ENCODE measurements at regions not wholly inside any gene's neighbourhood (a gene's known extent, or its start where the extent isn't known, plus 50 kb on each side); places are given as distances from the start of the nearest gene placed in this dataset.

DNA sequence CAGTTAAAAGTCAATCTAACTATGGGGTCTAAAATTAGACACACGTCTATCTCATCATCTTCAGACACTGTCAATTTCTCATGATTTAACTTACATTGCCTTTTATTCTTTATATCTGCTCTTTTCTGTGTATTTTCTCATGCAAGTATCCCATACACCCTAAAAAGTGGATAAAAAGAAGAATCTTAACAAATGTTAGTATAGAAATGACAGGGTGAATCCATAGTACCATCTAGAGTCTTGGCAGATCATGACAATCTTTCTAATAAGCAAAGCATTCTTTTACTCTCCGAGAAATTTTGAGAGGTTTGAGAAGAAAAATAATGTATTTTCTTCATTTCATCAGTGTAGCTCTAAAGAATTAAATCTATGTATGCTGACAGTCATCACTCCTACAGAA, 382.7 kb downstream of the C6orf118 start:
- 67% methylated on average over 2 of the region's 2 CpGs for WGBS (ENCODE audit: low lambda C conversion rate, missing lambda C conversion rate)
- no peak overlapping the region for H2AFZ ChIP-seq

DNA sequence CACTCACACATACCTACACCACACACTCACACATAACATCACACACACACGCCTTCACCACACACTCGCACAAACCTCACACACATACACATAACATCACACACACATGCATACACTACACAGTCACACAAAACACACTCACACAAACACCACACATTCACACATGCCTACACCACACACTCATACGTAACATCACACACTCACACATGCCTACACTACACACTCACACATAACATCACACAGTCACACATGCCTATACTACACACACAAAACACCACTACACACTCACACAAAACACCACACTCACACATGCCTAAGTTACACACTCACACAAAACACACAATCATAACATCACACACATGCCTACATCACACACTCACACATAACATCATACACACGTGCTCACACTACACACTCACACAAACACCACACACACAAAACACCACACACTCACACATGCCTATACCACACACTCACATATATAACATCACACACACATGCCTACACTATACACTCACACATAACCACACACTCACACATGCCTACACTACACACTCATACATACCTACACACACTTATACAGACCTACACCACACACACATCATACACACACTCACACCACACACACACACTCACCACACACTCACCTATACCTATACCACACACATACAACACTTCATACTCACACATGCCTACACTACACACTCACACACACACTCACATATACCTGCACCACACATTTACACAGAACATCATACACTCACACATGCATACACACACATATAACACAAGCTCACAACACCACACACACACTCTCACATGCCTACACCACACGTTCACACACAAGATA, 383.5 kb downstream of the C6orf118 start:
- no peaks in the 10 kb centered on the region for H3K9me2 ChIP-seq (replicated peaks; ENCODE audit: insufficient read depth)
- H3K4me1 ChIP-seq (ENCODE audit: insufficient read depth): no peaks in the 10 kb centered on the region
- H3K36me3 ChIP-seq (replicated peaks; ENCODE audit: insufficient read depth, low read depth): no peaks in the 10 kb centered on the region
- H3K79me2 ChIP-seq: no peaks in the 10 kb centered on the region
- DNase-seq (ENCODE audit: low spot score): no peak
- no peaks in the 10 kb centered on the region for H4K20me1 ChIP-seq (ENCODE audit: insufficient read depth, poor library complexity, severe bottlenecking)
- H3K4me3 ChIP-seq: no peak overlapping the region
- H3K27ac ChIP-seq: no peak overlapping the region
- WGBS (ENCODE audit: low lambda C conversion rate, missing lambda C conversion rate): 92% methylated on average over 5 of the region's 5 CpGs
- no peaks in the 10 kb centered on the region for H3K27me3 ChIP-seq
- H3K4me2 ChIP-seq: no peak overlapping the region
- no peaks in the 10 kb centered on the region for H3K9me3 ChIP-seq (ENCODE audit: low read depth)
- TF ChIP-seq, protein P1, sequence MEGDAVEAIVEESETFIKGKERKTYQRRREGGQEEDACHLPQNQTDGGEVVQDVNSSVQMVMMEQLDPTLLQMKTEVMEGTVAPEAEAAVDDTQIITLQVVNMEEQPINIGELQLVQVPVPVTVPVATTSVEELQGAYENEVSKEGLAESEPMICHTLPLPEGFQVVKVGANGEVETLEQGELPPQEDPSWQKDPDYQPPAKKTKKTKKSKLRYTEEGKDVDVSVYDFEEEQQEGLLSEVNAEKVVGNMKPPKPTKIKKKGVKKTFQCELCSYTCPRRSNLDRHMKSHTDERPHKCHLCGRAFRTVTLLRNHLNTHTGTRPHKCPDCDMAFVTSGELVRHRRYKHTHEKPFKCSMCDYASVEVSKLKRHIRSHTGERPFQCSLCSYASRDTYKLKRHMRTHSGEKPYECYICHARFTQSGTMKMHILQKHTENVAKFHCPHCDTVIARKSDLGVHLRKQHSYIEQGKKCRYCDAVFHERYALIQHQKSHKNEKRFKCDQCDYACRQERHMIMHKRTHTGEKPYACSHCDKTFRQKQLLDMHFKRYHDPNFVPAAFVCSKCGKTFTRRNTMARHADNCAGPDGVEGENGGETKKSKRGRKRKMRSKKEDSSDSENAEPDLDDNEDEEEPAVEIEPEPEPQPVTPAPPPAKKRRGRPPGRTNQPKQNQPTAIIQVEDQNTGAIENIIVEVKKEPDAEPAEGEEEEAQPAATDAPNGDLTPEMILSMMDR (IDR thresholded peaks at IDR 0.05; ENCODE audit: poor library complexity): no peak
- TF ChIP-seq EZH2 (IDR thresholded peaks at IDR 0.05; ENCODE audit: borderline replicate concordance) (no peak), EZH2phosphoT487 (IDR thresholded peaks at IDR 0.05; ENCODE audit: low read depth, severe bottlenecking, unreplicated experiment) (no peak)
- no peak overlapping the region for H2AFZ ChIP-seq

More for the DNA sequence above, 382.7 kb downstream of the C6orf118 start:
- Histone ChIP-seq H3K9me2 (replicated peaks; ENCODE audit: insufficient read depth) (no peaks in the 10 kb centered on the region), H3K9me3 (ENCODE audit: low read depth) (no peaks in the 10 kb centered on the region), H3K27me3 (no peaks in the 10 kb centered on the region), H4K20me1 (ENCODE audit: insufficient read depth, poor library complexity, severe bottlenecking) (no peaks in the 10 kb centered on the region), H3K79me2 (no peaks in the 10 kb centered on the region), H3K4me1 (ENCODE audit: insufficient read depth) (no peaks in the 10 kb centered on the region), H3K27ac (no peak overlapping the region), H3K4me3 (no peak overlapping the region), H3K4me2 (no peak overlapping the region), H3K36me3 (replicated peaks; ENCODE audit: insufficient read depth, low read depth) (no peaks in the 10 kb centered on the region)
- TF ChIP-seq, protein P1 (IDR thresholded peaks at IDR 0.05; ENCODE audit: poor library complexity): peak; percentile 45
- no peak for TF ChIP-seq EZH2 (IDR thresholded peaks at IDR 0.05; ENCODE audit: borderline replicate concordance)
- no peak for DNase-seq (ENCODE audit: low spot score)

DNA sequence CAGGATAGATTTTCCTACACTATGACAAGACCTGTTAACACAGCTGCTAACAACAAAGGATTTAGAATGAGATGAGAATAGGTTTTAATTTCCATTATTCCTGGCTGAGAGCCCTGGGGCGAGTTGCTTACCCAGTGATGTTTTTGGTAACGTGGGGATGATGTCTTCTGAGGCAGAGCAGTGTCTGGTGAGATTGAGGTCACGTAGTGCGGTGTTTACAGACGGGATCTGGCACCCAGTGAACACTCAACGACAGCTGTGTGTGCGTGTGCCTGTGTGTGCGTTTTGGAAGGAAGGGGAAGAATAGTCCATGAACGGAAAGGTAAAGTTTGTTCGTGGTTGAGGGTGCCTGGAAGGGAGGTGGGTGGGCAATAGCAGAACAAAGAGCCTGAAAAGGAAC, 384.7 kb downstream of the C6orf118 start:
- H3K9me3 ChIP-seq (ENCODE audit: low read depth): no peaks in the 10 kb centered on the region
- no peak overlapping the region for H2AFZ ChIP-seq
- no peaks in the 10 kb centered on the region for H3K36me3 ChIP-seq (replicated peaks; ENCODE audit: insufficient read depth, low read depth)
- H3K4me1 ChIP-seq (ENCODE audit: insufficient read depth): no peaks in the 10 kb centered on the region
- WGBS (ENCODE audit: low lambda C conversion rate, missing lambda C conversion rate): 62% methylated on average over 10 of the region's 10 CpGs
- H3K27me3 ChIP-seq: no peaks in the 10 kb centered on the region
- H3K27ac ChIP-seq: no peak overlapping the region
- DNase-seq (ENCODE audit: low spot score): no peak
- H3K79me2 ChIP-seq: no peaks in the 10 kb centered on the region
- no peaks in the 10 kb centered on the region for H3K9me2 ChIP-seq (replicated peaks; ENCODE audit: insufficient read depth)
- no peak overlapping the region for H3K4me2 ChIP-seq
- no peak overlapping the region for H3K4me3 ChIP-seq
- TF ChIP-seq, protein P1 (IDR thresholded peaks at IDR 0.05; ENCODE audit: poor library complexity): no peak
- TF ChIP-seq EZH2phosphoT487 (IDR thresholded peaks at IDR 0.05; ENCODE audit: low read depth, severe bottlenecking, unreplicated experiment) (no peak), EZH2 (IDR thresholded peaks at IDR 0.05; ENCODE audit: borderline replicate concordance) (no peak)
- no peaks in the 10 kb centered on the region for H4K20me1 ChIP-seq (ENCODE audit: insufficient read depth, poor library complexity, severe bottlenecking)
